ENCODE measurements at regions not wholly inside any gene's neighbourhood (a gene's known extent, or its start where the extent isn't known, plus 50 kb on each side); places are given as distances from the start of the nearest gene placed in this dataset.
"Not testable (repeated sequence)": the region's sequence is repeated elsewhere in the genome, so short reads cannot be mapped to it uniquely, and the experiment has no call there.

GRCh38 chr14:56351861-56352260 is 227.7 kb upstream of the TMEM260 start:
- H3K36me3 Mint-ChIP-seq (ENCODE audit: low read depth) = no peaks in the 10 kb centered on the region
- H3K4me1 Mint-ChIP-seq (ENCODE audit: low read depth) = peaks cover 5% of the 10 kb centered on the region
- H3K4me3 Mint-ChIP-seq = no peak overlapping the region
- no peaks in the 10 kb centered on the region for H3K27me3 Mint-ChIP-seq
- H3K9me3 Mint-ChIP-seq = no peaks in the 10 kb centered on the region
- H3K27ac Mint-ChIP-seq = no peak overlapping the region
- intact Hi-C loops (cut with micrococcal nuclease) = no loop called here

GRCh38 chr14:56352999-56353398 is 226.6 kb upstream of the TMEM260 start:
- no peaks in the 10 kb centered on the region for H3K27me3 Mint-ChIP-seq
- no peak overlapping the region for H3K4me3 Mint-ChIP-seq
- no peak overlapping the region for H3K27ac Mint-ChIP-seq
- H3K36me3 Mint-ChIP-seq (ENCODE audit: low read depth) = no peaks in the 10 kb centered on the region
- H3K9me3 Mint-ChIP-seq = no peaks in the 10 kb centered on the region
- intact Hi-C loops (cut with micrococcal nuclease) = no loop called here
- H3K4me1 Mint-ChIP-seq (ENCODE audit: low read depth) = peaks cover 5% of the 10 kb centered on the region

GRCh38 chr14:56357428-56357827 is 222.2 kb upstream of the TMEM260 start:
- H3K36me3 Mint-ChIP-seq (ENCODE audit: low read depth) = no peaks in the 10 kb centered on the region
- intact Hi-C loops (cut with micrococcal nuclease) = no loop called here
- H3K9me3 Mint-ChIP-seq = no peaks in the 10 kb centered on the region
- no peak overlapping the region for H3K4me3 Mint-ChIP-seq
- no peaks in the 10 kb centered on the region for H3K4me1 Mint-ChIP-seq (ENCODE audit: low read depth)
- no peaks in the 10 kb centered on the region for H3K27me3 Mint-ChIP-seq
- no peak overlapping the region for H3K27ac Mint-ChIP-seq

GRCh38 chr14:56358275-56358674 is 221.3 kb upstream of the TMEM260 start:
- H3K27ac Mint-ChIP-seq = no peak overlapping the region
- H3K4me3 Mint-ChIP-seq = no peak overlapping the region
- no peaks in the 10 kb centered on the region for H3K4me1 Mint-ChIP-seq (ENCODE audit: low read depth)
- no peaks in the 10 kb centered on the region for H3K9me3 Mint-ChIP-seq
- intact Hi-C loops (cut with micrococcal nuclease) = no loop called here
- no peaks in the 10 kb centered on the region for H3K36me3 Mint-ChIP-seq (ENCODE audit: low read depth)
- H3K27me3 Mint-ChIP-seq = no peaks in the 10 kb centered on the region

GRCh38 chr14:56358851-56359614 is 220.6 kb upstream of the TMEM260 start:
- Mint-ChIP-seq H3K36me3 (ENCODE audit: low read depth) (no peaks in the 10 kb centered on the region), H3K27me3 (no peaks in the 10 kb centered on the region), H3K9me3 (no peaks in the 10 kb centered on the region), H3K4me1 (ENCODE audit: low read depth) (no peaks in the 10 kb centered on the region), H3K4me3 (no peak overlapping the region), H3K27ac (no peak overlapping the region)
- intact Hi-C loops (cut with micrococcal nuclease) = no loop called here

GRCh38 chr14:56365663-56366062 is 213.9 kb upstream of the TMEM260 start:
- H3K4me1 Mint-ChIP-seq (ENCODE audit: low read depth) = peaks cover 10% of the 10 kb centered on the region
- intact Hi-C loops (cut with micrococcal nuclease); H3K27me3 Mint-ChIP-seq; H3K27ac Mint-ChIP-seq; H3K36me3 Mint-ChIP-seq (ENCODE audit: low read depth); H3K4me3 Mint-ChIP-seq: not testable (repeated sequence)
- peaks cover 10% of the 10 kb centered on the region for H3K9me3 Mint-ChIP-seq

- Mint-ChIP-seq H3K36me3 (ENCODE audit: low read depth) (peaks cover 10% of the 10 kb centered on the region), H3K4me1 (ENCODE audit: low read depth) (peaks cover 10% of the 10 kb centered on the region), H3K27ac (no peak overlapping the region), H3K4me3 (no peak overlapping the region), H3K27me3 (peaks cover 2% of the 10 kb centered on the region), H3K9me3 (peaks cover 28% of the 10 kb centered on the region)
- intact Hi-C loops (cut with micrococcal nuclease) = no loop called here
Measured at GRCh38 chr14:56367416-56367815, 212.2 kb upstream of the TMEM260 start.

GRCh38 chr14:56371737-56372136 is 207.9 kb upstream of the TMEM260 start:
- H3K27ac Mint-ChIP-seq = no peak overlapping the region
- H3K4me3 Mint-ChIP-seq = no peak overlapping the region
- intact Hi-C loops (cut with micrococcal nuclease) = no loop called here

GRCh38 chr14:56374421-56374820 is 205.2 kb upstream of the TMEM260 start:
- no peak overlapping the region for H3K4me3 Mint-ChIP-seq
- peaks cover 3% of the 10 kb centered on the region for H3K27me3 Mint-ChIP-seq
- H3K36me3 Mint-ChIP-seq (ENCODE audit: low read depth) = peaks cover 10% of the 10 kb centered on the region
- peaks cover 29% of the 10 kb centered on the region for H3K4me1 Mint-ChIP-seq (ENCODE audit: low read depth)
- intact Hi-C loops (cut with micrococcal nuclease) = no loop called here
- H3K27ac Mint-ChIP-seq = no peak overlapping the region
- H3K9me3 Mint-ChIP-seq = peaks cover 30% of the 10 kb centered on the region

More at GRCh38 chr14:56371737-56372136, 207.9 kb upstream of the TMEM260 start:
- H3K4me1 Mint-ChIP-seq (ENCODE audit: low read depth) = peaks cover 10% of the 10 kb centered on the region
- H3K36me3 Mint-ChIP-seq (ENCODE audit: low read depth) = peaks cover 10% of the 10 kb centered on the region
- H3K9me3 Mint-ChIP-seq = peaks cover 38% of the 10 kb centered on the region
- H3K27me3 Mint-ChIP-seq = peaks cover 3% of the 10 kb centered on the region

GRCh38 chr14:56378046-56378445 is 201.6 kb upstream of the TMEM260 start:
- Mint-ChIP-seq H3K9me3 (peaks cover 4% of the 10 kb centered on the region), H3K36me3 (ENCODE audit: low read depth) (no peaks in the 10 kb centered on the region), H3K27ac (no peak overlapping the region), H3K4me1 (ENCODE audit: low read depth) (peaks cover 31% of the 10 kb centered on the region), H3K27me3 (peaks cover 1% of the 10 kb centered on the region), H3K4me3 (no peak overlapping the region)
- intact Hi-C loops (cut with micrococcal nuclease) = no loop called here

GRCh38 chr14:56378475-56378877 is 201.1 kb upstream of the TMEM260 start:
- Mint-ChIP-seq H3K4me3 (peak overlapping the region; percentile 41), H3K9me3 (peaks cover 2% of the 10 kb centered on the region), H3K27me3 (no peaks in the 10 kb centered on the region), H3K4me1 (ENCODE audit: low read depth) (peaks cover 31% of the 10 kb centered on the region), H3K36me3 (ENCODE audit: low read depth) (no peaks in the 10 kb centered on the region), H3K27ac (no peak overlapping the region)
- intact Hi-C loops (cut with micrococcal nuclease) = no loop called here

GRCh38 chr14:56379956-56380355 is 199.6 kb upstream of the TMEM260 start:
- Mint-ChIP-seq H3K9me3 (peaks cover 17% of the 10 kb centered on the region), H3K27me3 (no peaks in the 10 kb centered on the region), H3K4me3 (no peak overlapping the region), H3K36me3 (ENCODE audit: low read depth) (no peaks in the 10 kb centered on the region), H3K4me1 (ENCODE audit: low read depth) (peaks cover 31% of the 10 kb centered on the region), H3K27ac (no peak overlapping the region)
- intact Hi-C loops (cut with micrococcal nuclease) = no loop called here

- H3K4me1 Mint-ChIP-seq (ENCODE audit: low read depth) = no peaks in the 10 kb centered on the region
- peaks cover 43% of the 10 kb centered on the region for H3K9me3 Mint-ChIP-seq
- no peaks in the 10 kb centered on the region for H3K27me3 Mint-ChIP-seq
- intact Hi-C loops (cut with micrococcal nuclease) = no loop called here
- H3K36me3 Mint-ChIP-seq (ENCODE audit: low read depth) = no peaks in the 10 kb centered on the region
- no peak overlapping the region for H3K27ac Mint-ChIP-seq
- H3K4me3 Mint-ChIP-seq = no peak overlapping the region
Measured at GRCh38 chr14:56386024-56386423, 193.6 kb upstream of the TMEM260 start.

GRCh38 chr14:56390859-56391258 is 188.7 kb upstream of the TMEM260 start:
- H3K9me3 Mint-ChIP-seq = peaks cover 18% of the 10 kb centered on the region
- no peak overlapping the region for H3K4me3 Mint-ChIP-seq
- intact Hi-C loops (cut with micrococcal nuclease) = no loop called here

More at GRCh38 chr14:56390859-56391258, 188.7 kb upstream of the TMEM260 start:
- Mint-ChIP-seq H3K36me3 (ENCODE audit: low read depth) (no peaks in the 10 kb centered on the region), H3K27me3 (no peaks in the 10 kb centered on the region), H3K4me1 (ENCODE audit: low read depth) (no peaks in the 10 kb centered on the region), H3K27ac (no peak overlapping the region)

All from dendritic cell treated with granulocyte-macrophage colony-stimulating factor and Interleukin-4, amounts not matched to agents 40 ng/mL and 50 ng/mL, for 4 days (primary cell).